SKM-1 (cell line): ENCODE measurements at regions not wholly inside any gene's neighbourhood (a gene's known extent, or its start where the extent isn't known, plus 50 kb on each side); places are given as distances from the start of the nearest gene placed in this dataset.

Experiments
- DNase-seq: peaks from one replicate; lab custom pipeline; 2025; ENCODE audit not compliant: unreplicated experiment; lab: John Stamatoyannopoulos, UW

DNA sequence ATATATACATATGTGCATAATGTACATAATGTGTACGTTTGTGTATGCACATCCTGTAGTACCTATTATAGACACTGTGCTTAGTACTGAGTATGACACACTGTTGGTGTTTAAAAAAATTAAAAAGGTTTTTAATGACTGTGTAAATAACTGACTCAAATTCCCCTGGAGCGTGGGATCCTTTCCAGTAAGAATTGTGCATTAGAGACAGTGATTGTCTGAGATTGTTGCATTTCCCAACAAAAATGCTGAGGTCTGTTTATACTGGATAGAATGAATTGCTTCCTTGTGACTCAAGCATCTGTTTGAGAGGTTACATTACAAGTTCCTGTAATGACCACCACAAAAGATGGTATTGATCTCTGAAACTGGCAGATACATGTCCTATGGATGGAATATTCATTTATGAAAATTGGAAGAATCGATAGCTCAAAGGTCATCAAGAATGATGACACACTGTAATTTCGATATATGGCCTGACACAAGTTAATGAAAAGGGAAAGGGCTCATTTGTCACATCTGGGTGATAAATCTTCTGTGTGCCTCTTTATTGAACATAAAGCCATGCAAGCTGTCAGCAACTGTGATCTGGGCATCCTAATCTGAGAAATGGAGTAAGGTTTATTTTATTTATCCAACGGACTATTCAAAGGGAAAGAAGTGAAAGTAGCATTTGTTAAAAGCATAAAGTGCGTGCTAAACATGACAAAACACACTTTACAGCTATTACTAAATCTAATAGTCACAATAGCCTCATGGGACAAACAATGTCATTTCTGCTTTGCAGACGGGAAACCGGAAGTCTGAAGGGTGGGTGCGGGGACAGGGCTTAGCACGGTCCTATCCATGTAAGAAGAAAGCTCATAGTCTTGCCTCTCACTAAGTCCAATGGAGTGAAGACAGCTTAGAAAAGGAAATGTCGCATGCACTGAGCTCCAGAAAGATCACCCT lies 228.8 kb downstream of the CDH11 start:
- no peak for DNase-seq

DNA sequence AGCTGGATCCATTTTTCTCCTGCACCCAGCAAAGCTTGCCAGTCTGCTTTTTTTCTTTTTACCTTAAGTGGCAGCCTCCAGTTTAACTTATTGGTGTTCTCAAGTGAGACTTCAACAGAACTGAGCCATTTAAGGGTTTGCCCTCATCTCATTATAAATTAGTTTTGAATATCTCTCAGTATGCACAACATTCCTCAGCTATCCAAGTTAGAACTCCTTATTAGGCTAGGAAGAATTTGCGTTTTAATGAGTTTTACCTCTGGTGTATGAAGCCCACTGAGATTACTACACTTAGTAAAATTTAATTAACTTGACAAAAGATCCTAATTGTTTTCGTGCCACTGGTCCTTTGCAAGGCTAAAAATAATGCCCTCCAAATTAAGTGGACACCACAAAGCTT lies 232.4 kb downstream of the CDH11 start:
- no peak for DNase-seq

DNA sequence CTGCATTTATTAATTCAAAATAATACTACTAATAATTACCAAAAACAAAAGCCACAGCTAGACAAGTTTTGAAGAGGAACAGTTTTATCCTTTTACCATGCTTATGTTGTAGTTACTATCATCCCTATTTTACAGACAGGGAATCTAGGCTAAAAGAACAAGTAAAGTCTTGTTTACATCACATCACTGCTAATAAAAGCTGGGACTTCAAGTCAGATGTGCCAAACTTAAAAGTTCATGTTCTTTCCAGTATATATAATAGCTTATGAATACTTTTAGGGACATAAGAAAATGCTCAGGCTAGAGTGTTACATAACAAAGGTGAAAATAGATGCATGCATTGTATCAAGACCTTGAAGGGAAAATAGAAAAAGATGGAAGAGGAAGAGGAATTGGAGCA lies 234.2 kb downstream of the CDH11 start:
- DNase-seq = no peak

DNA sequence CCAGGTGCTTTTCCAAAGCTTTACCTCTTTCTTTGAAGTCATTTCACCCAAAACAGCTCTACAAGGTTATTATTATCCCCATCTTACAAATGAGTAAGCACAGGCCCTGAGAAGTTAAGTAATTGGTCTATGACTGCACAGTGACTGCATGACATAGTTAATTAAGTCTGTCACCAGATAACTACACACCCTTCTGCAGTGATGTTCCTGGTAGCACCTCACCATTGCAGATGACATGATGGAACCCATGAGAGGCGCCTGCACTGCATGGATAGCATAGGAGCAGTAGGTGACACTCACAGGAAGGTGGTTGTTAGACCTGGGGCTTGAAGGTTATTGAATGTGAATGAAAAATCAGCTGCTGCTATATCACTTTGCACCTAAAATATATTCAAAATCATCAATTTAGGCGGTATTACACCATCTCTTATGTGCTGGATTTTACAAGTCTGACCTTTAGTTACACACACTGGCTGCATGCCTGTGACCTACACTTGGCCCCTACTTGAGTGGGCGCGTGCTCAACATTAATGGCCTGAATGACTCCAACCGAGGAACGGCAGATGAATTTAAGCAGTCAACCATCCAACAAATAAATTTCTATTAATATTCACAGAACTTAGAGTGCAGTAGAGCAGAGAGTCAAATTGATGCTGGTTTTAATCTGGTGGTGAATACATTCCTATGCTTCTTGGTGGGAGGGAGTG lies 239.6 kb downstream of the CDH11 start:
- no peak for DNase-seq

DNA sequence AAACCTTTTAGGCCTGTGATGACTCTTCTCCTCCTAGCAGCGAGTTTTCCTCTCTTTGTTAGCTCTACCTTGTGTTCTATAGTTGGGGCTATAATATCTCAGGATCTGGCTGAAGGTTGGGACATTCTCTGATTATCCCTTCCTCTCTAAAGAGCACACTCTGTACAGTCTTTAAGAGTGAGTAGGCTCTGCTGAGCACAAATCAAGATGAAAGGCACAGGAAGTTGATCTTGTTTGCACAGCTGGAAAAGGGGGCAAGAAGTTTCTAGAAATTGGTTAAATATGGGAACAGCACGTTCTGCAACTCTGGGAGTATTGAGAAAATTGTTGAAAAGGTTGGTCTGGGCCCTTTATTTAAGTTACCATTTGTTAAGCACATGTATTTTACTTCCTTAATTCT lies 240.9 kb downstream of the CDH11 start:
- no peak for DNase-seq

DNA sequence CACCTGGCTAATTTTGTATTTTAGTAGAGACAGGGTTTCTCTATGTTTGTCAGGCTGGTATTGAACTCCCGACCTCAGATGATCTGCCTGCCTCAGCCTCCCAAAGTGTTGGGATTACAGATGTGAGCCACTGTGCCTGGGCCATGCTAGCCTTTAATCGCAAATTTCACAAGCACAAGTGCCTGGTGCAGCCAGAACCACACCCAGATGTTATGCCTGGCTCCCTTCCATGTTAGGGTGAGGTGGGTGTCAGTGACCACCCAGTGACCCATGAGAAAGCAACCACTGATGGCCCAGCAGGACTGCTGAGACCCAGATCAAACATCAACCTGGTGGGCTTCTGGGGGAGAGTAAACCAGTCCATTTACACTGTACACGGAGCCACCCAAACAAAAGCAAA lies 241.9 kb downstream of the CDH11 start:
- DNase-seq = no peak

DNA sequence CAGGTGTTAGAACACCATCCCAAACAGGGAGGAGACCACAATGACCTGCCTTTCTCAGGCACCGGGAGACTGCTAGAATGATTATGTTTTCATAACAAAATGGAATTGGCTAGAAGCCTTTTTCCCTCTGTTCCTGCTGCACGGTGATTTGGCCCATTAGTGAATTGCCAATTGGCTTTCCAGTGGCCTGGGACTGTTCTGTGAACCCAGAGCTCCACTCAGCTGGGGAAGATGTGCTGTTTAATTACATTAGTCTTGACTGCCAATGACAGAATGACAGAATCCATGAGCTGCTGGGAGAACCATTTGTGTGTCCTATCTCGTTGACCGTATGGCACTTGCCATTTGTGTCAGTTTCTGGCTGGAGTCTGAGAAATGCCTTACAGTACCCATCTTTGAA lies 242.9 kb downstream of the CDH11 start:
- DNase-seq = no peak

DNA sequence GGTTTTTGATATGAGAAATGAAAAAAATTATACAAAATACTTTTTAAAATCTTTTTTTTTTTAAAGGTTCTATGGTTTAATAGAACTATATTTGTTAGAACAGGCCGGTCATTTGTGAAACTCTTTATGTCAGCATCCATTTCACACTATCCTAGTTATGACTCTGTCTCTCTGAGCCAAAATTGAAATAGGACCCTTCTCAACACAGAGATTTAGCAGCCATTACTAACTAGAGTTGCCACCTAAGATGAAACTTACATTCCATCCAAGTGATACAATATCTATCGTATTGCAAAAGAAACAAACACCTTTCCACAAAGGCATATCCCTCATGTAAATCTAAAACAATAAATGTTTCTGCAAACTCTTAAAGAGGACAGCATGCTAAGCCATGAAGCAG lies 249.8 kb downstream of the CDH11 start:
- no peak for DNase-seq

DNA sequence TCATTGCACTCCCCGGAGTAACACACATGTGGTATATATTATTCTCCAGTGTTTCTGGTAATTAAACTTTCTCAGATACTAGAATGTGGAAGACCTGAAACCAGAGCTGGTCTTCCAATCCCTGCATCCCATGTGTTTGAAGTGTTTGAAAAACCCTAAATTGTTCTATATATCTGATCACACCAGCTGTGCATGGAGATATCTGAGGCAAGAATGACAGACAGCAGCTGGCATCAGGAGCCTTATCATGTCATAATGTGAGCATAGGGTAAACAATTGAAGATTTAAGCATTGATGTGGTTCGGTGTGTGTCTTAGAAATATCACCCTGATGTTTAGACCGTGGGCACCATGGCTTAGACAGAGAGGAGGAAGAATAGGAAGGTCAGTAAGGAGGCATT lies 251.0 kb downstream of the CDH11 start:
- no peak for DNase-seq

DNA sequence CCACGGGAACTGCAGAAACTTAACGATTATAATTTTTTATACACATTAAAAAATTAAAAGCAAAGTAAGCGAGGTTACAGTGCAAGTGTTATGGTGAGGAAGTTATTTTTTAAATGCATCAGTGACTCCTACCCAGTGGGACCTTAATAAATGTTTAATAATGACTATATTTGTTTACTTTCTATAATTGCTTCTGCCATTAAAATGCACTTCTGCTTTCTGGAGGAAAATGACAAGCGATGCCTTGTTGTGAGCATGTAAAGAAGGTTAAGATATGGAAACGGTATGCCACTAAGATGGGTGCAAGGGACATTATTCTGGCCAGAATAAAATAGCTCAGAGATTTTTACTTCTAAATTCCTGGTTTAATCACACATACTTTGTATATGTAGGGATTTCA lies 252.1 kb downstream of the CDH11 start:
- DNase-seq = no peak

DNA sequence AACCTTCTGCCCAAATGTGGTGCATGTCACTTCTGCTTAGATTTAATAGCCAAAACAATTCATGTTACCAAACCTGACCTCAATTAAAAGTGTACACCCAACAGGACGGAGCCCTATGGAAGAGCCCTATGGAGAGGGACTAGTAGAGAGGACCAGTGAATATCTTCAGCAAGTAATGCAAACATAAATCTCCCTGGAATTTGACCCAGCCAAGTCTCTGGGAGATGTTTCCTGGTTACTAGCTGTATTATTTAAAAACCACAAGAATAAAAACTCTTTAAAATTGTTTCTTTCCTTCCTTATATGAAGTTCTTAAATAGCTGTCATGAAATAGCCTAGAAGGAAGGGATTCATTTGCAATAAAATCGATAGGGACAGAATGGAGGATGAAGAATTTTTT lies 255.8 kb downstream of the CDH11 start:
- DNase-seq = no peak

DNA sequence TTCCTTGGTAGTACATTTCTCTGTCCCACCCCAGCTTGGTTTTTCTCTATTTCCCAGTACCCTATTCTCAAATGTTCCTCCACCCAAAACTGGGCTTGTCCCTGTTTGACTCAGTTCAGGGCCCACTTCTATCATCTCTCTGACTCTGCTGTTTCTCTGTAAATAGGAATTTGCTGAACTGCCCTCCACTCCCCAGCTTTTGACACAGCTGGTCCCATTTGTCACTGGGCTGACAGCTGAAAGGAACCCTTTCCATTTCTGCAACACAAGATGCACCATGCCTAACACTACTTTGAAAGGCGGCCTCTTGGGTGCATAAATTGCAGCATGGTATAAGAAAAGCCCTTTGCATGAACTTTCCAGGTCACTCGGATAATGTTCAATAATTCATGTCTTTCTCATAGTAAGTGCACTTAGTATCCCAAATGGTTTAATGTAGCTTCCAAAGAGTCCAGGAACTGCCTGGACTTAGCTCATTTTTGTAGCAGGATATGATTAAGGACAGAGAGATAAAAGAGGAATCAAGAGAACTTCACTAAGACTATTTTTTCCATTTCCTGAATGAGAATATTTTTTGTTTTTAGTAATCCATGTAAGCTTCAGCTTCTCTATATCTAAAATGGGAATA lies 256.7 kb downstream of the CDH11 start:
- no peak for DNase-seq

DNA sequence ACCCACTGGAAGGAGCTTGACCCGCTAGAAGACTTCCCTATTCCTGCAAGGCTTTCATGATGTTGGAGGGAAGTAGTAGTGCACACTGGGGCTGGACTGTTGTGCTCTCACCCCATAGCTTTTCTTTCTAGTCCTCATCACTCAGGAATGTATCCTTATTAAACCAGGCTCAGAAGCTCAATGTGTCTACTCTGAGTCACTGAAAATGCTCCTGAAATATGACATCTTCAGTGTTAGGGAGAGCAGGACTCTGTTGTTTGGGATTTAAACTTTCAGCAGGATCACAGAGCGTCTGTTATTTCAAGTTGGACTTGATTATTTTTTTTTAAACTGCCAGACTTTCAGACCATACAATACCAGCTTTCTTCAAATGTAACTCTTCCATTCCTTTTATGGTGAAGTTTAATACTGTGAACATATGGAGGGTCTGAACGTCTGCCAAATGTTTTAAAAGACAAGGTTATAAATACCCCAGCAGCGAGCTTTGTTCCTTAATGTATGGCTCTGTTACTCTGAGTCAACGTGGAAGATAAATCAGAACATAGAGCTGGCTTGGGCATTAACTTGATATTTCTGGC lies 257.5 kb downstream of the CDH11 start:
- DNase-seq = no peak

DNA sequence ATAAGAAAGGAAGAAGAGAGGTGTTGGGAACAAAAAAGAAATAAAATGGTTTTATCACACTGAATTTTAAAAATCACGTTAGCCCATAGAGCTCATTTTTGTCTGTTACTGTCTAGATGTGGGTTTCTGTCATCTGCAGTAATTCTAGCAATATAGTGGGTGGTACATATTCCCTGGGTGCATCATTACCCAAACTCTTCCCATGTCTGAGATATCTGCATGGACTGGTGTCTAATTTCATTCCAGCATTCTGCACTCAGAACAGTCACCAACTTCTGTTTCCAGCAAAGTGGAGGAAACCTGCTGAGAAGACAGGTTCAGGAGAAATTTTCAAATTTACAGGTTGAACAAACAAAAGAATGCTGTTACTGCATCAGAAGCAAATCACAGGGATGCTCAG lies 263.8 kb downstream of the CDH11 start:
- no peak for DNase-seq

DNA sequence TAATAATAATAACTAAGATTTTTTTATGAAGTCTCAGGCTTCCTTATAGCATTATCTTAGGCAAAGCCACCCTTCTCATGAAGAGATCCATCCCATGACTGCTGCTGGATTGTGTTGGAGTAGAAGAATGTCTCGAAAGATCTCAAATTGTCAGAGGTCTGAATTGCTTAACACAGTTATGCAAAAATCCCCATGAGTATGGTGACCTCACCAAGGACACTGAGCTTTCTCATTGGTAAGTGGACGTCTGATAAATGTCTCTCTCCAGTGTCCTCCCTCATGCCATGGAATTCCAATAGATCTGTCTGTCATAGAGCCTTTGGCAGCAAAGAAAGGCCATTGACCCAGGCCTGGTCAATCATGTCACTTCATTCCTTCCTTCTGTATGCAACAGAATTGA lies 264.5 kb downstream of the CDH11 start:
- DNase-seq = no peak

DNA sequence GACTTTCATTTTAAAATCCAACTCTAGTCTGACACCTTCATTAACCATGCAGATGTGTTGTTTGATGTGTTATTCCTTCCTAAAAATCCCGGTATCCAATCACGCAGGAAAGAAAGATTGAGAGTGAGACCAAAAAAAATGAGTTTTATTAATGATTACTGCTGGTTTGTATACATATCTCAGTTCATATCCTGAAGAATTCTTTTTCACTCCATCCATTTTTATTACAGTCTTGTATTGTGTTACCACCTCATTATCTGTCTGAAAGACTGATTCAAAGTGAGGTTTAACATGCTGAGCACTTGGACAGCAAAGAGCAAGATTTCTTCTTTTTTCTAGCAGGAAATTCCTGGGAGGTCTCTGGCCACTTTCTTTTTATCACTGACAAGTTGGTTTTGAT lies 268.3 kb downstream of the CDH11 start:
- DNase-seq = no peak

DNA sequence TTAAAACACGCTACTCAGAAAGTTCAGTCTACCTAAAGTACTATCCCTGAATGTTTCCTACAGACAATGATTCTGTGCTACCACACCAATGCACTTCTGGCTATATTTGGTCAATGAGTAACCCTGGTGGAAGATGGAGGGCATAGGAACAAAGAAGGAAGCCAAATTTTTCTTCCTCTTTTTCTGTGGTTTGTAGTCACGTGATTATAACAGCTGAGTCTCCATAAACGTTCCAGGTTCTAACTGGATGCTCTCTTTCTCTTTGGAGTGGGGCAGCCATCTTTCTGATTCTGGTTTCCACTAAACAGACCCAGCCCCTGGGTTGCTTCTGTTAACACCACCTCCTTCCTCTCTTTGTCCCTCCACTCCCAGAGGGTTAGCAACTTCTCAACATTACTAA lies 274.9 kb downstream of the CDH11 start:
- DNase-seq = no peak

DNA sequence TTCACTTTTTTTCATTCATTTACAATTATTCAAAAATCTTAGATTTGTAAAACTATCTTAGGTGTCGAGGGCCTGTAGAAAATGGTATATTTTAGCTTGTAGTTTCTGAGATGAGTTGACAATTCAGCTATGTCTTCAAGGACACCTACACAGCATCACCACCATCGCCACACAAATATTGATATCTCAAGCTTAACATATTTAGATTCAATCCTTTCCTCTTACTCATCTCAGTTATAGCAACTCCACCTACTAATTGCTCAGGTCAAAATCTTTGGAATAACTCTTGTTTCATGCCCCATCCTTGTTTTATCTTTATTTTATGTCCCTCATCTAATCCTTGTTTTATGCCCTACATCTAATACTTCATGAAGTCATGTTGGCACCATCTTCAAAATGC lies 276.8 kb downstream of the CDH11 start:
- DNase-seq = no peak

DNA sequence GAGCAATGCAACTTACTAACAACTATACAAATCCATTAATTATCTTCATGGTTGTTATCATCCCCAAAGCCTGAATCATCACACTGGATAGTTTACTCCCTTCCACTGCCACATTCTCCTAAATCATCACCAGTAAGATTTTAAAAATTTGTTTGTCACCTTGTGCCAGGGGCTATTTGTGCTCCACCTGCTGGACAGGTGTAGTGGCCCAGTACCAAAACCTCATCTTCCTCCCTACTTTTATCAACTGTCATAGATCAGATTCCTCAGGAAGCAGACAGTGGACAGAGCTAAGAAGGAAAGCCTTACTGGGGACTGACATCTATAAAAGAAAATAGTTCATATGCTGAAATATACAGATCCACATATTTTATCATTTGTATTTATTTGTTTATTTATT lies 280.4 kb downstream of the CDH11 start:
- DNase-seq = no peak

DNA sequence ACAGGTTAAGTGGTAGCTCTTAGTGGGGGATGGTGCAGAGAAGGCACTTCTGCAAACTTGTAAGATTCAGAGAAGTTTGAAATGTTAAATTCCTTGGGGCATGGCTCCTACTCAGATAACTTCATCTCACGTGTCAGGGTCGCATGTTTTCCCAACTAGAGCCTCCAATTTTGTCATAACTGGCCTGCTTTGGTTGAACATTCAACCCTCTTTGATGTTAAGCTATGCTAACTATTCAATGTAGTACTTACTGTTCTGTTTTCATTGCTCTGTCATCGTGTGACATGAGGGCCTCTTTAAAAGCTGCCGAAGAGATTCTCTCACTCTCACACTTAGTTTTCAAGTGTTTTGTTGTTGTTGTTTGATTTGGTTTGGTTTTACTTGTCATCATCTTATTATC lies 280.8 kb downstream of the CDH11 start:
- no peak for DNase-seq

DNA sequence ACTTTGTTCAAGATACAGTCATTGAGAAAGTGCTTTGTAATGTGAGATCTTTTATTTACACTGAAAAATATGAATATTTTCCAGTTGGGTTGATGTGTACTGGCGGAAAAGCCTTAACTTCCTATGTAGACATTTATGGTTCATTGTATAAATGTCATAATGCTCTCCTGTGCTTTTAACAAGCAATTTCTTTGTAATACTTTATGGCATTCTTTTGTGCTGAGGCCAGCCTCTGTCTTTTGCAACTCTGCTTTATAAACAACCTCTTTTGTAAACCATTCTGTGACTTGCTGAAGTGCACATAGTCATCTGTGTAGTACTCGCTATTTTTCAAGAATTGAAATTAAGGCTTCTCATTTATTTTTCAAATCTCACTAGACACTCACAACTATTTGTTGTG lies 291.2 kb downstream of the CDH11 start:
- no peak for DNase-seq

DNA sequence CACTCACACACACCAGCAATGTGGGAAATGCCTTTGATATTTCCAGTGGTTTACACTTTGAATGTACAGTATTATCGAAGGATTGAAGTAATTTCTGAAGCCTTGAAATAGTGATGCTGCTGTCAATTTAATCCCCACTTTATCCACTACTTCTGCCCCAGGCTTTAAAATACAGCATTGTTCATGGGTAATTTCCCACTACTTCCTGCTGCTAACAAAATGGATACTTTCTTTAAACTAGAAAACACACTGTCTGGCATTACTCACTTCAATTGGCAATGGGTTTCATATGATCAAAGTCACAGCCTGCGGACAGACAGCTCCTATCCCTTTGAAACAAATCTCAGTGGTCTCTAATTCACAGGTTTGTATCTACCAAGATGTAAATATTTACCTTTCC lies 292.2 kb downstream of the CDH11 start:
- DNase-seq = no peak
